ENCODE measurements at regions not wholly inside any gene's neighbourhood (a gene's known extent, or its start where the extent isn't known, plus 50 kb on each side); places are given as distances from the start of the nearest gene placed in this dataset.

GRCh38 chr6:2514965-2515543, 235.7 kb downstream of the MYLK4 start (continued):
- TF ChIP-seq FOXO4 (CRISPR knock-in tag; conservative IDR thresholded peaks at IDR 0.05), result no peak
- TF ChIP-seq ZNF451 (CRISPR knock-in tag; IDR thresholded peaks at IDR 0.05), result no peak
- no peak for TF ChIP-seq CTCF (CRISPR knock-in tag; IDR thresholded peaks at IDR 0.05)
- TF ChIP-seq, protein P1, sequence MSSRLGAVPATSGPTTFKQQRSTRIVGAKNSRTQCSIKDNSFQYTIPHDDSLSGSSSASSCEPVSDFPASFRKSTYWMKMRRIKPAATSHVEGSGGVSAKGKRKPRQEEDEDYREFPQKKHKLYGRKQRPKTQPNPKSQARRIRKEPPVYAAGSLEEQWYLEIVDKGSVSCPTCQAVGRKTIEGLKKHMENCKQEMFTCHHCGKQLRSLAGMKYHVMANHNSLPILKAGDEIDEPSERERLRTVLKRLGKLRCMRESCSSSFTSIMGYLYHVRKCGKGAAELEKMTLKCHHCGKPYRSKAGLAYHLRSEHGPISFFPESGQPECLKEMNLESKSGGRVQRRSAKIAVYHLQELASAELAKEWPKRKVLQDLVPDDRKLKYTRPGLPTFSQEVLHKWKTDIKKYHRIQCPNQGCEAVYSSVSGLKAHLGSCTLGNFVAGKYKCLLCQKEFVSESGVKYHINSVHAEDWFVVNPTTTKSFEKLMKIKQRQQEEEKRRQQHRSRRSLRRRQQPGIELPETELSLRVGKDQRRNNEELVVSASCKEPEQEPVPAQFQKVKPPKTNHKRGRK (CRISPR knock-in tag; IDR thresholded peaks at IDR 0.05), result no peak
- peak; percentile 45; the same call in 1 of the 2 replicates for TF ChIP-seq YEATS2 (CRISPR knock-in tag; IDR thresholded peaks at IDR 0.05; ENCODE audit: borderline replicate concordance)
- TF ChIP-seq GATAD1 (CRISPR knock-in tag; IDR thresholded peaks at IDR 0.05), result peak; percentile 81
- peak; percentile 95 for TF ChIP-seq FOSL2 (CRISPR knock-in tag; IDR thresholded peaks at IDR 0.05)
- 0 out of 2 replicates have a peak, but pooled peaks have one; percentile 34 for TF ChIP-seq SMYD3 (CRISPR knock-in tag; IDR thresholded peaks at IDR 0.05)
- TF ChIP-seq NAIF1 (CRISPR knock-in tag; IDR thresholded peaks at IDR 0.05; ENCODE audit: borderline replicate concordance), result no peak
- TF ChIP-seq ZBTB3 (CRISPR knock-in tag; IDR thresholded peaks at IDR 0.05; ENCODE audit: borderline replicate concordance, low read depth), result no peak
- TF ChIP-seq GATA4 (IDR thresholded peaks at IDR 0.05; ENCODE audit: borderline replicate concordance, low read depth), result peak; percentile 57; the same call in 1 of the 2 replicates
- no peak for TF ChIP-seq GPN1 (CRISPR knock-in tag; IDR thresholded peaks at IDR 0.05; ENCODE audit: borderline replicate concordance)
- TF ChIP-seq KLF9 (CRISPR knock-in tag; IDR thresholded peaks at IDR 0.05; ENCODE audit: low read depth), result peak; percentile 72; the same call in 1 of the 2 replicates
- TF ChIP-seq NR1H2 (CRISPR knock-in tag; IDR thresholded peaks at IDR 0.05; ENCODE audit: borderline replicate concordance, low read depth), result no peak
- TF ChIP-seq ZNF557 (CRISPR knock-in tag; IDR thresholded peaks at IDR 0.05), result no peak
- TF ChIP-seq ZNF292 (CRISPR knock-in tag; IDR thresholded peaks at IDR 0.05; ENCODE audit: borderline replicate concordance, low read depth), result peak; percentile 94; the same call in 1 of the 2 replicates
- TF ChIP-seq ZBTB21 (CRISPR knock-in tag; IDR thresholded peaks at IDR 0.05), result no peak
- TF ChIP-seq ZSCAN29 (CRISPR knock-in tag; conservative IDR thresholded peaks at IDR 0.05), result peak; percentile 83; the same call in 1 of the 2 replicates
- TF ChIP-seq KLF6 (CRISPR knock-in tag; IDR thresholded peaks at IDR 0.05), result peak; percentile 79; the same call in 1 of the 2 replicates
- TF ChIP-seq CBX1 (IDR thresholded peaks at IDR 0.05; ENCODE audit: low read depth), result peak; percentile 64
- TF ChIP-seq EED (CRISPR knock-in tag; IDR thresholded peaks at IDR 0.05), result peak; percentile 47; the same call in 1 of the 2 replicates
- TF ChIP-seq MAF1 (CRISPR knock-in tag; IDR thresholded peaks at IDR 0.05; ENCODE audit: borderline replicate concordance), result no peak
- TF ChIP-seq ZFP1 (CRISPR knock-in tag; IDR thresholded peaks at IDR 0.05), result peak; percentile 75; the same call in 1 of the 2 replicates
- 0 out of 2 replicates have a peak, but pooled peaks have one; percentile 72 for TF ChIP-seq ZNF333 (CRISPR knock-in tag; IDR thresholded peaks at IDR 0.05; ENCODE audit: borderline replicate concordance)
- peak; percentile 55; the same call in 1 of the 2 replicates for TF ChIP-seq DRAP1 (CRISPR knock-in tag; IDR thresholded peaks at IDR 0.05)
- TF ChIP-seq ZNF354B (CRISPR knock-in tag; IDR thresholded peaks at IDR 0.05), result no peak
- TF ChIP-seq DNMT1 (CRISPR knock-in tag; IDR thresholded peaks at IDR 0.05), result no peak
